ENCODE measurements at regions not wholly inside any gene's neighbourhood (a gene's known extent, or its start where the extent isn't known, plus 50 kb on each side); places are given as distances from the start of the nearest gene placed in this dataset.

- TF ChIP-seq EZH2 (IDR thresholded peaks at IDR 0.05; ENCODE audit: low read length) = no peak
- TF ChIP-seq, protein P1, sequence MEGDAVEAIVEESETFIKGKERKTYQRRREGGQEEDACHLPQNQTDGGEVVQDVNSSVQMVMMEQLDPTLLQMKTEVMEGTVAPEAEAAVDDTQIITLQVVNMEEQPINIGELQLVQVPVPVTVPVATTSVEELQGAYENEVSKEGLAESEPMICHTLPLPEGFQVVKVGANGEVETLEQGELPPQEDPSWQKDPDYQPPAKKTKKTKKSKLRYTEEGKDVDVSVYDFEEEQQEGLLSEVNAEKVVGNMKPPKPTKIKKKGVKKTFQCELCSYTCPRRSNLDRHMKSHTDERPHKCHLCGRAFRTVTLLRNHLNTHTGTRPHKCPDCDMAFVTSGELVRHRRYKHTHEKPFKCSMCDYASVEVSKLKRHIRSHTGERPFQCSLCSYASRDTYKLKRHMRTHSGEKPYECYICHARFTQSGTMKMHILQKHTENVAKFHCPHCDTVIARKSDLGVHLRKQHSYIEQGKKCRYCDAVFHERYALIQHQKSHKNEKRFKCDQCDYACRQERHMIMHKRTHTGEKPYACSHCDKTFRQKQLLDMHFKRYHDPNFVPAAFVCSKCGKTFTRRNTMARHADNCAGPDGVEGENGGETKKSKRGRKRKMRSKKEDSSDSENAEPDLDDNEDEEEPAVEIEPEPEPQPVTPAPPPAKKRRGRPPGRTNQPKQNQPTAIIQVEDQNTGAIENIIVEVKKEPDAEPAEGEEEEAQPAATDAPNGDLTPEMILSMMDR (optimal IDR thresholded peaks at IDR 0.05 in 1 of 3, IDR thresholded peaks at IDR 0.05 in 1 of 3, conservative IDR thresholded peaks at IDR 0.05 in 1 of 3; ENCODE audit: extremely low read depth in 1 of 3, insufficient read depth in 2 of 3, low read length in 3 of 3) = no peak
- Histone ChIP-seq H3K27ac (ENCODE audit: control insufficient read depth, insufficient read depth, low read length) (no peak overlapping the region), H3K9me3 (ENCODE audit: control insufficient read depth, low read depth, low read length) (no peaks in the 10 kb centered on the region), H3K4me3 (ENCODE audit: control insufficient read depth in 2 of 3, extremely low read depth in 1 of 3, insufficient read depth in 2 of 3, low read depth in 1 of 3, low read length in 3 of 3) (no peak overlapping the region), H3K79me2 (ENCODE audit: control insufficient read depth, insufficient read depth, low read length) (no peaks in the 10 kb centered on the region), H3K9ac (ENCODE audit: control insufficient read depth, extremely low read depth, insufficient read depth, low read length) (no peak overlapping the region), H3K4me2 (ENCODE audit: control insufficient read depth, extremely low read depth, insufficient read depth, low read depth, low read length) (no peak overlapping the region), H3K27me3 (ENCODE audit: control insufficient read depth, extremely low read depth, insufficient read depth, low read length) (no peaks in the 10 kb centered on the region), H2AFZ (ENCODE audit: control insufficient read depth, low read length) (no peak overlapping the region), H3K36me3 (ENCODE audit: control insufficient read depth in 2 of 2, extremely low read depth in 1 of 2, insufficient read depth in 2 of 2, low read length in 2 of 2) (no peaks in the 10 kb centered on the region), H4K20me1 (ENCODE audit: control insufficient read depth, extremely low read depth, insufficient read depth, low read length) (no peaks in the 10 kb centered on the region), H3K9me1 (ENCODE audit: control insufficient read depth, extremely low read depth, insufficient read depth, low read length) (no peaks in the 10 kb centered on the region), H3K4me1 (ENCODE audit: control insufficient read depth, extremely low read depth, insufficient read depth, low read length) (no peaks in the 10 kb centered on the region)
- FAIRE-seq (no peak), DNase-seq (ENCODE audit: low read depth, low spot score) (no peak)
- dilution Hi-C loops (cut with MboI; ENCODE audit: extremely low pct_ligation_motif_present, low sequenced_read_pairs) = no loop called here
Measured at GRCh38 chr5:157944077-157944633, 85.2 kb upstream of the CLINT1 start.

- DNase-seq (ENCODE audit: low read depth, low spot score) = no peak
- Histone ChIP-seq H3K4me3 (ENCODE audit: control insufficient read depth in 2 of 3, extremely low read depth in 1 of 3, insufficient read depth in 2 of 3, low read depth in 1 of 3, low read length in 3 of 3) (no peak overlapping the region), H3K79me2 (ENCODE audit: control insufficient read depth, insufficient read depth, low read length) (no peaks in the 10 kb centered on the region), H3K9ac (ENCODE audit: control insufficient read depth, extremely low read depth, insufficient read depth, low read length) (no peak overlapping the region), H3K4me2 (ENCODE audit: control insufficient read depth, extremely low read depth, insufficient read depth, low read depth, low read length) (no peak overlapping the region), H3K27ac (ENCODE audit: control insufficient read depth, insufficient read depth, low read length) (no peak overlapping the region), H3K27me3 (ENCODE audit: control insufficient read depth, extremely low read depth, insufficient read depth, low read length) (no peaks in the 10 kb centered on the region), H3K9me1 (ENCODE audit: control insufficient read depth, extremely low read depth, insufficient read depth, low read length) (no peaks in the 10 kb centered on the region), H3K4me1 (ENCODE audit: control insufficient read depth, extremely low read depth, insufficient read depth, low read length) (no peaks in the 10 kb centered on the region), H4K20me1 (ENCODE audit: control insufficient read depth, extremely low read depth, insufficient read depth, low read length) (no peaks in the 10 kb centered on the region), H3K9me3 (ENCODE audit: control insufficient read depth, low read depth, low read length) (no peaks in the 10 kb centered on the region), H2AFZ (ENCODE audit: control insufficient read depth, low read length) (no peak overlapping the region), H3K36me3 (ENCODE audit: control insufficient read depth in 2 of 2, extremely low read depth in 1 of 2, insufficient read depth in 2 of 2, low read length in 2 of 2) (no peaks in the 10 kb centered on the region)
- TF ChIP-seq, protein P1 (optimal IDR thresholded peaks at IDR 0.05 in 1 of 3, IDR thresholded peaks at IDR 0.05 in 1 of 3, conservative IDR thresholded peaks at IDR 0.05 in 1 of 3; ENCODE audit: extremely low read depth in 1 of 3, insufficient read depth in 2 of 3, low read length in 3 of 3) = no peak
- no peak for TF ChIP-seq EZH2 (IDR thresholded peaks at IDR 0.05; ENCODE audit: low read length)
- FAIRE-seq = no peak
- dilution Hi-C loops (cut with MboI; ENCODE audit: extremely low pct_ligation_motif_present, low sequenced_read_pairs) = no loop called here
Measured at GRCh38 chr5:157942595-157942994, 83.7 kb upstream of the CLINT1 start.

Data from keratinocyte (primary cell).